Fibroblast of lung (primary cell): ENCODE measurements at regions not wholly inside any gene's neighbourhood (a gene's known extent, or its start where the extent isn't known, plus 50 kb on each side); places are given as distances from the start of the nearest gene placed in this dataset.

Source experiments
- DNase-seq, 2 donors: peaks; one replicate each; pipeline versions ENCODE4 v3.0.0 to v3.0.0-alpha.2; 2010; ENCODE audit warnings: low read depth in 2 of 2
- H2AFZ ChIP-seq: 2 replicates; pipeline ENCODE4 v1.5.1; 2012; ENCODE audit warnings: low read length, control low read depth, inconsistent platforms
- H3K27ac ChIP-seq: 2 replicates; pipeline ENCODE4 v1.5.1; 2011; ENCODE audit warnings: low read length, control low read depth; ENCODE audit not compliant: insufficient read depth
- H3K27me3 ChIP-seq: 2 replicates; pipeline ENCODE4 v1.5.1; 2011; ENCODE audit warnings: mild to moderate bottlenecking, low read length; ENCODE audit not compliant: control insufficient read depth, insufficient read depth
- H3K36me3 ChIP-seq: 2 replicates; pipeline ENCODE4 v1.5.1; 2011; ENCODE audit warnings: low read length; ENCODE audit not compliant: control insufficient read depth, insufficient read depth
- H3K4me1 ChIP-seq: 2 replicates; pipeline ENCODE4 v1.5.1; 2011; ENCODE audit warnings: low read length; ENCODE audit not compliant: control insufficient read depth, insufficient read depth; ENCODE audit errors: extremely low read depth
- H3K4me2 ChIP-seq: 2 replicates; pipeline ENCODE4 v1.5.1; 2011; ENCODE audit warnings: low read length, control low read depth; ENCODE audit not compliant: insufficient read depth; ENCODE audit errors: extremely low read depth
- H3K4me3 ChIP-seq, 4 experiments: fragments of 200-600 bp in 1 of 4; sonication (generic) in 1 of 4; replicated peaks in 1 of 4; 2 replicates each; pipeline ENCODE4 v1.5.1; 2011 to 2016; ENCODE audit warnings: low read length in 4 of 4, low read depth in 3 of 4, mild to moderate bottlenecking in 3 of 4, control low read depth in 2 of 4, inconsistent platforms in 1 of 4, mixed read lengths in 1 of 4; ENCODE audit not compliant: insufficient read depth in 1 of 4; ENCODE audit errors: control extremely low read depth in 1 of 4
- H3K79me2 ChIP-seq: 2 replicates; pipeline ENCODE4 v1.5.1; 2012; ENCODE audit warnings: mild to moderate bottlenecking, low read length, inconsistent platforms; ENCODE audit not compliant: control insufficient read depth, insufficient read depth
- H3K9ac ChIP-seq: 2 replicates; pipeline ENCODE4 v1.5.1; 2011; ENCODE audit warnings: mild to moderate bottlenecking, low read length, control low read depth; ENCODE audit not compliant: insufficient read depth
- H3K9me3 ChIP-seq: 2 replicates; pipeline ENCODE4 v1.5.1; 2012; ENCODE audit warnings: low read depth, low read length; ENCODE audit not compliant: control insufficient read depth, insufficient read depth
- H4K20me1 ChIP-seq: 2 replicates; pipeline ENCODE4 v1.5.1; 2011; ENCODE audit warnings: low read length; ENCODE audit not compliant: control insufficient read depth, insufficient read depth; ENCODE audit errors: extremely low read depth
- EZH2 ChIP-seq: IDR thresholded peaks from 2 replicates; pipeline ENCODE4 v1.5.1; 2012; ENCODE audit warnings: low read length, control low read depth, mild to moderate bottlenecking; ENCODE audit errors: missing control alignments
- TF ChIP-seq, protein P1 (sequence below), 2 donors: IDR thresholded peaks in 1 of 2; conservative IDR thresholded peaks in 1 of 2; 1 replicate in 1 of 2; 2 replicates in 1 of 2; pipeline ENCODE4 v1.5.1; 2011 to 2012; ENCODE audit warnings: low read length in 2 of 2, control low read depth in 1 of 2, inconsistent platforms in 1 of 2, low read depth in 1 of 2, mild to moderate bottlenecking in 1 of 2

DNA sequence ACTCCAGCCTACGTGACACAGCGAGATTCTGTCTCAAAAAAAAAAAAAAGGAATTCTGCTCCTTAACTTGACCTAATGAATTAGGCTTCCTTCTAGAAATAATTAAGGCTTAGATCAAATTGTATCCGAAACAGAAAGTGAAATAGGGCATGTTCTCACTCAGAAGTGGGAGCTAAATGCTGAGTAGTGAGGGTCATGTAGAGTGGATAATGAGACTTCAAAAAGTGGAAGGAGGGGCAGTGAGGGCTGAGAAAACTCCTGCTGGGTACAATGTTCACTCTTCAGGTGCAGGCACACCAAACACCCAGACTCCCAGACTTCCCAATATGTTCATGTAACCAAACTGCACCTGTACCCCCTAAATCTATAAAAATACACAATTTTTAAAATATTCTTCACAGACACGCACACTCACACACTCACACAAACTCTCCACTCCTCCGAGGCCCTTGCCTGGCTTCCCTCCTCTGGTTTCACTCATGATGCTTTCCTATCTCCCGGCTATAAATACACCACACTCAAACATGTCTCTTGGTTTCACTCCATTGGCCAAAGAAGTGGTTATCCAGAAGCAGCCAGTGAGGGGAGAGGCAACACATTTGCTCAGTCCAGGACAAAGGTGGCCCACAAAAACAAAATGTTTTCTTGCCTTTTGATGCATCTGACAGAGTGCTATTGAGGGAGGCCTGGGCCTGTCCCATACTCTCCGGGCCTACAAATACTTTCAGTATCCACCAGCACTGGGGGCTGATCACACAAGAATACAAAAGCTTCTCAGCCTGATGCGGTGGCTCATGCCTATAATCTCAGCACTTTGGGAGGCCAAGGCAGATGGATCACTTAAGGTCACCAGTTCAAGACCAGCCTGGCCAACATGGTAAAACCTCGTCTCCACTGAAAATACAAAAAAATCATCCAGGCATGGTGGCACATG lies 249.2 kb downstream of the TOMM20 start:
- H3K79me2 ChIP-seq: no peaks in the 10 kb centered on the region
- no peak overlapping the region for H2AFZ ChIP-seq
- TF ChIP-seq, protein P1, sequence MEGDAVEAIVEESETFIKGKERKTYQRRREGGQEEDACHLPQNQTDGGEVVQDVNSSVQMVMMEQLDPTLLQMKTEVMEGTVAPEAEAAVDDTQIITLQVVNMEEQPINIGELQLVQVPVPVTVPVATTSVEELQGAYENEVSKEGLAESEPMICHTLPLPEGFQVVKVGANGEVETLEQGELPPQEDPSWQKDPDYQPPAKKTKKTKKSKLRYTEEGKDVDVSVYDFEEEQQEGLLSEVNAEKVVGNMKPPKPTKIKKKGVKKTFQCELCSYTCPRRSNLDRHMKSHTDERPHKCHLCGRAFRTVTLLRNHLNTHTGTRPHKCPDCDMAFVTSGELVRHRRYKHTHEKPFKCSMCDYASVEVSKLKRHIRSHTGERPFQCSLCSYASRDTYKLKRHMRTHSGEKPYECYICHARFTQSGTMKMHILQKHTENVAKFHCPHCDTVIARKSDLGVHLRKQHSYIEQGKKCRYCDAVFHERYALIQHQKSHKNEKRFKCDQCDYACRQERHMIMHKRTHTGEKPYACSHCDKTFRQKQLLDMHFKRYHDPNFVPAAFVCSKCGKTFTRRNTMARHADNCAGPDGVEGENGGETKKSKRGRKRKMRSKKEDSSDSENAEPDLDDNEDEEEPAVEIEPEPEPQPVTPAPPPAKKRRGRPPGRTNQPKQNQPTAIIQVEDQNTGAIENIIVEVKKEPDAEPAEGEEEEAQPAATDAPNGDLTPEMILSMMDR (conservative IDR thresholded peaks at IDR 0.05 in 1 of 2, IDR thresholded peaks at IDR 0.05 in 1 of 2; ENCODE audit: low read depth in 1 of 2, low read length in 2 of 2): no peak
- TF ChIP-seq EZH2: no peak
- no peak overlapping the region for H3K4me3 ChIP-seq
- no peak overlapping the region for H3K9ac ChIP-seq
- no peak overlapping the region for H3K27ac ChIP-seq
- no peaks in the 10 kb centered on the region for H3K36me3 ChIP-seq
- no peaks in the 10 kb centered on the region for H3K27me3 ChIP-seq
- no peak for DNase-seq
- H3K4me1 ChIP-seq: peaks cover 2% of the 10 kb centered on the region
- H4K20me1 ChIP-seq: no peaks in the 10 kb centered on the region
- no peaks in the 10 kb centered on the region for H3K9me3 ChIP-seq
- no peak overlapping the region for H3K4me2 ChIP-seq

DNA sequence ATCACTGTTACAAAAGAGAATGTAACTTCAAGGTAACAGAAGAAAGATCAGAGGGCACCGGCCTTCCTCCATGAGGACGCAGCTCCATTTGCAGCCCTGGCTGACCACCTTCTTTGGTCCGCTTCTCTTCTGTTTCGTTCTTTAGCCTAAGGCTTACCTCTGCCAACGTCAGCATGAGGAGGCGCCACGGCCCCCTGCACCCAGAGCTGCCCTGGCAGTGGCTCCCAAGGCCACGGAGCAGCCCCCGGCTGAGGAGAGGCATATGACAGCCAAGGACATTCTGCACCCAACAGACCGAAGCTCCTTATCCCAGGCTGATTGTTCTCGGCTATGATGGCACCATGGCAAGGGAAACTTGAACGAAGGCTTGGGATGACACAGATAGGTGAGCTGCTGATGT lies 250.3 kb downstream of the TOMM20 start:
- no peak overlapping the region for H3K4me2 ChIP-seq
- peaks cover 2% of the 10 kb centered on the region for H3K4me1 ChIP-seq
- no peaks in the 10 kb centered on the region for H3K79me2 ChIP-seq
- no peaks in the 10 kb centered on the region for H3K9me3 ChIP-seq
- no peaks in the 10 kb centered on the region for H3K36me3 ChIP-seq
- H2AFZ ChIP-seq: no peak overlapping the region
- H3K9ac ChIP-seq: no peak overlapping the region
- no peaks in the 10 kb centered on the region for H3K27me3 ChIP-seq
- no peak overlapping the region for H3K27ac ChIP-seq
- no peak for TF ChIP-seq EZH2
- TF ChIP-seq, protein P1 (conservative IDR thresholded peaks at IDR 0.05 in 1 of 2, IDR thresholded peaks at IDR 0.05 in 1 of 2; ENCODE audit: low read depth in 1 of 2, low read length in 2 of 2): no peak
- no peak for DNase-seq
- H4K20me1 ChIP-seq: no peaks in the 10 kb centered on the region
- no peak overlapping the region for H3K4me3 ChIP-seq

DNA sequence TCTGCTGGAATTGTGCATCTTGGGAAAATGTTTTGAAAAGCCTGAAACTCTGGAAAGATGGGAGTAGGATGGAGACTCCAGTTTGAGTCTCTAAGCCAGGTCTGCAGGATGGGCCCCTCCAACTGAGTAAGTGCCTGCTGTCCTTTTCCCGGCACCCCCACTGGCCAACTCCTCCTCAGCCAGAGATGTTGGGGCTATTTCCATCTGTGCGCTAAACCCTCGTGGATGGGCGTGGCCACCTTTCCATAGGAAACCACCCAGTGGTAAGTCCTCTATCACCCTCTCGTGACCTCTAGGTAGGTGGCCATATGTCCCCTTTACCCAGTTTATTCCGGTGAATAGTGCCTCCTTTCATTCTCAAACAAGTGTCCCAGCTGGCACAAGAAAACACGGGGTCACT lies 250.9 kb downstream of the TOMM20 start:
- Histone ChIP-seq H4K20me1 (no peaks in the 10 kb centered on the region), H3K36me3 (no peaks in the 10 kb centered on the region), H3K9me3 (no peaks in the 10 kb centered on the region), H3K4me3 (no peak overlapping the region), H3K4me2 (no peak overlapping the region), H3K27me3 (no peaks in the 10 kb centered on the region), H3K9ac (no peak overlapping the region), H2AFZ (no peak overlapping the region), H3K27ac (no peak overlapping the region), H3K79me2 (no peaks in the 10 kb centered on the region), H3K4me1 (peaks cover 2% of the 10 kb centered on the region)
- DNase-seq: no peak
- TF ChIP-seq, protein P1 (conservative IDR thresholded peaks at IDR 0.05 in 1 of 2, IDR thresholded peaks at IDR 0.05 in 1 of 2; ENCODE audit: low read depth in 1 of 2, low read length in 2 of 2): no peak
- no peak for TF ChIP-seq EZH2
